IPS-NIHi7 (cell line): ENCODE measurements at regions not wholly inside any gene's neighbourhood (a gene's known extent, or its start where the extent isn't known, plus 50 kb on each side); places are given as distances from the start of the nearest gene placed in this dataset.

Experiments
- DNase-seq: peaks from one replicate; pipeline ENCODE4 v3.0.0; 2012; ENCODE audit warnings: mixed read lengths; ENCODE audit errors: extremely low spot score

DNA sequence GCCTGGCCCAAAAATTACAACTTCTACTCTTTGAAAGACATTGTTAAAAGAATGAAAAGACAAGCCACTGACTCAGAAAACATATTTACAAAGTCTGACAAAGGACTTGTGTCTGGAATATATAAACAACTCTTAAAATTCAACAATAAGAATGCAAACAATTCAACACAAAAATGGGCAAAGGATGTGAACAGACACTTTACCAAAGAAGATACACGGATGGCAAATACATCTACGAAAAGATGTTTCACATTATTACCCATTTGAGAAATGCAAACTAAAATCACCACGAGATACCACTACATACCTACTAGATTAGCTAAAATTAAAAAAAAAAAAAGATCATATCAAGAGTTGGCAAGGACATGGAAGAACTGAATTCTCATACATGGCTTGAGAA lies 80.8 kb upstream of the METRNL start:
- DNase-seq: no peak

DNA sequence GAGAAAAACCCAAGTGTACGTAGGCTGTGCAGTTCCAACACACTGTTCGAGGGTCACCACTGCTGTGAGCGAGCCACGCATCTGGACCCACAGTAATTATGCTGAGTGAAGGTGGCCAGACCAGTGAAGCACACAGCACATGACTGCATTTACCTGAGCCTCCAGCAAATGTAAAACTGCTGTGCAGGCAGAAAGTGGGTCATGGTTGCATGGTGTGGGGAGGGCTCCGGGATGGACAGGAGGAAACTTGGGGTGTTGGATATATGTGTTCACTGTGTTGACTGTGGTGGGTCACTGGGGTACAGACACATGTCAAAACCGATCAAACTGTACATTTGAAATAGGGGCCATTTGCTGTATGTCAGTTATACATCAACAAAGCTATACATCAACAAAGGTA lies 78.7 kb upstream of the METRNL start:
- peak; percentile 1 for DNase-seq

DNA sequence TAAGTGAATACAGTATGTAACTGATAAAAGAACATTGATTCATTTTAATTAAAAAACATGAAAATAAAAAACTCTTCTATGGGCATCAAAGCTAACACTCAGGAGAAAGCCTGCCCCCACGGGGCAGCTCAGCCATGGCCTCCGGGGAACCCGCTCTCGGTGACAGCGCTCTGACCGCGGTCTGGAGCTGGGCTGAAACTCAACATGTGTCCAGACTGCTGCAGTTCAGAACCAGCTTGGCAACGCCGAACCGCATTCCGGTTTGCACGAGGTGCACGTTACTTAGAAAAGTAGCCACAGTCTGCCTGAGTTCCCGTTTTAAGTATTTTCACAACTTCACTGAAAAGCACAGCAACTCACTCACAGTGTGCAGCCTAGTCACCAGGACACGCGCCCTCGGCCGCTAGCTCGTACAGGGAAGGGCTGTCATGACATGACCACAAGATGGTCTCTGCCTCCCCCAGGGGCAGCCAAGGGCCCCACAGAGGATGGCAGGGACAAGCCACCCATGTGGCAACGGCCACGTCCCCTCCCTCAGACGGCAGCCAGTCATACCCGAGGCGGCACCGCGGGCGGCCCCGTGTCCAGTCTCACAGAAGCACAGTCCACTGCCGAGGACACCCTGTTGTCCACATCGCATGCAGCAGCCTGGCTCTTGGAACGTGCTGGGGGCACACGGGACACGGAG lies 77.1 kb upstream of the METRNL start:
- peak; percentile 6 for DNase-seq

DNA sequence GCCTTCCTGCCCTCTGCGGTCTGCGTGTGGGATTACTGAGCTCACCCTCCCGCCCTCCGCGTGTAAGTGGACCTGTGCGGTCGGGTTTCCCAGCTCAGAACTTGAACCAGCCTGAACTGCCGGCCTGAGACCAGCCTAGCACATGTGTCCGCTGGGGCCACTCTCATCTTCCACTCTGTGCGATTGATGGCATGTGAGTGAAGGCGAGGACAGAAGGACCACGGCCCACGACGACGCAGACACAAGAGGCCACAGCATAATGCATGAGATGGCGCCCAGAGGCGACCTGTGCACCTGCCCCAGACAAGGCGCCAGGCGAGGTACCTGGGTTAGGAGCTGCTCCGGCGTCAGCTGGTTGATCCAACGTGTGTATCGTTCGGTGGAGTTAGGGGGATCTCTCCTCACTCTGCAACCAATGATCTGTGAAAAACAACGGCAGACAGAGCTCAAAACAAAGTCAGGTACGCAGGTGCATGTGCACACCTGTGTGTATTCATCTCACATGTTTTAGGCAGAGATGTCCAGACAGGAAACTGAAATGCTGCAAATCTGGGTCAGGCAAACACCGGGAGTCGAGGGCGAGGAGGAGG lies 74.5 kb upstream of the METRNL start:
- DNase-seq: peak; percentile 7

DNA sequence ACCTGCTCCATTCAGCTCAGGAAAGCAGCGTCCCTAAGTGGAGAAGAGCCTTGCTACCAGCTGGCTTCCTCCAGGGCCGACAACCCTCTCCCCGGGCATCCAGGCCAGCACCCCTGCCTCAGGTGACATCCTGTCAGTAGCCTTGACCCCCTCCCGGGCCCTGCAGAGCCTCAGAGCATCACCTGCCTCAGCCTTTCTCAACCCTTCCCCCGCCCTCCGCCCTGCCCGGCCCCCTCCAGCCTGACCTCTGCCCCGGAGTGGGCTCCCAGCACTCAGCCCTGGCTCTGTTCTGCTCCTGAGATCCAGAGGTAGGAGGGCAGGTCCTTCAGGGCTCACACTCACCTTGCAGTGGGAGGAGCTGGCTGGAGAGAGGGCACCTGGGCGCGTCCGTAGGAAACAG lies 73.8 kb upstream of the METRNL start:
- peak; percentile 7 for DNase-seq

DNA sequence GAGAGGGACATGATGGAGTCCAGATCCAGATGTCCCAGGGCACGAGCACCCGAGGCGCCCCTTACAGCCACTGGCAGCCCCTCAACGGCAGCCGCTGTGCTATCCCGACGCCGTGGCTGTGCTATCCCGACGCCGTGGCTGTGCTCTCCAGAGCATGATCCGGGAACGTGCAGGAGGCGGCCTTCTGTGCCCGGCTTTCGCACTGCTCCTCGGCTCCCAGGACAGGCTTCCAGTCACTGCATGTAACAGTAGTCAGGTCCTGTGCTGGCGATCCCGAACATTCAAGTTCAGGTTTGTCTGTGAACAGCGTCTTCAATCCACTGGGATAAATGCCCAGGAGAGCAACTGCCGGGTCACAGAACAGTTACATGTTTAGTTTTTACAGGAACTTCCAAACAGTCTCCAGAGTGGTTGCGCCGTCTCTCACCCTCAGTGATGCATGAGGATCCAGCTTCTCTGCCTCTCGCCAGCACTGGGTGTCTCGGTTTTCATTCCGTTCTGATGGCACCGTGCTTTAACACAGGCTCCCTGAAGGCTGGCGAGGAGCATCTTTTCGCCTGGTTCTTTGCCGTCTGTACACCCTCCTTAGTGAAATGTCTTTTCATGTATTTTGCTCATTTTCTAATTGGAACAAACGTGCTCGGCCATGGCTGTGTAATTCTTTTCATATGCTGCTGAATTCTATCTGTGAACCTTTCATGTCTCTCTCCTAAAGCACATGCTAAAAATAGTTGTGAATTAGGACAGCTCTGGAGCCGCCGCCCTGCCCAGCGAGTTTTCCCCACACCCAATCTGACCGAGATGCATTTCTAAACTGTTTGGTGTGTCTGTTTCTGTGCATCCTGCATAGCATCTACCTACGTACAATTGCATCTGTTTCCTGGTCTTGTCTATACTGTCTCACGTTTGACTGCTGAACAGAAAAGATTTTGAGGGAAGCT lies 72.6 kb upstream of the METRNL start:
- peak; percentile 7 for DNase-seq

DNA sequence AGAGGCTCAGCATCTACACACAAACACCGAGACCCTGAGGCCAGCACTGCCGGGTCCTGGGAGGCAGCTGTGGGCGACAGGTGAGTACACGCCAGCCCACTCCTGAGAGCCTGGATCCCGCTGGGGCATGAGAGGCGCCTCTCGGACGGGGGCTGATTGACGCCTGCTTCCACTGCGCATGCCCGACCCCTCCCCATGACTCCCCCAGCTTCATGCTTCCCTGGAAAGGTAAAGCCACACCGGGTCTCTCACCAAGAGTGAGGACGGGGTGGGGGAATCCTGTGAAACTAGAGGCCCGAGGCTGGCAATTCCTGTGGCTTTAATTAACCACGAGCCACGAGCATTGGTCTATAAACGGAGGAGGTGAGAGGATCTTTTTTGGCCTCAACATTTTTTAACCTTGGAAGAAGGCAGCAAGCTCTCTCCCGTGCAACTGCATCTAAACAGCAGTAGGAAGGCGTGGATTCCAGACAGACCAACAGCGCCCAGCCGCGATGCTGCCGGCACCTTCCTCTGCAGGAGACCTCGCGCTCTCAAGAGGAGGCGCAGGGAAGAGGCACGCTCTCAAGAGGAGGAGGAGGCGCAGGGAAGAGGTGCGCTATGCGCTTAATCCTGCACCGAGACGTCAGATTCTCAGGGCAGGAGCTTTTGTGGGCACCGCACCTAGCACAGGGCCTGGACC lies 71.8 kb upstream of the METRNL start:
- peak; percentile 7 for DNase-seq

DNA sequence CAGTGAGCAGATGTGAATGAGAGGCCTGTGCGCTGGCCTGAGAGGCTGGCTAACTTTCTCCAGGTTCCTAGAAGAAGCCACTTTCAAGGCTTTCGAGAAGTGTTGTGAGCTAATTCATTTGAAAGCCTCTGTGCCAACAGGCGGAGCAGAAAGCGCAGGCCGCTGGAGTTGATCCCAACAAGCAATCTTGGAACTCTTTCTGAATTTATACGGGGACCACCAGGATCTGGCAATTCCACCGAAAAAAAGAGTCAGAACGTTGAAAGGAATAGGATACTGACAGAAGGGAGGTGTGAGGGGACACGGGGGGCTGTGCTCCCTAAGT lies 71.3 kb upstream of the METRNL start:
- DNase-seq: no peak

DNA sequence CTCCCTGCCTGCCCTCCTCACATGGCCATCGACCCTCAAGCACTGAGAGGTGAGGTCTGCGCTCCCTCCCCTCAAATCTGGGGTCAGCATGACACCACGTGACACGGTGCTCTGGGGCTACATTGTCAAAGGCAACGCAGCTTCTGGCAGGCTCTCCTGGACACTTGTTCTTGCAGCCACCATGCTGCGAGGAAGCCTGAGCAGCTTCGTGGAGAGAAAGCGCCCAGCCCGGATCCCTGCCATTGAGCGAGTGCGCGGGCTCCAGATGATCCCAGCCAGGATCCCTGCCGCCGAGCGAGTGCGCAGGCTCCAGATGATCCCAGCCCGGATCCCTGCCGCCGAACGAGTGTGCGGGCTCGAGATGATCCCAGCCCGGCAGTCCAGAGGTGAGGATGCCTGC lies 70.9 kb upstream of the METRNL start:
- peak; percentile 5 for DNase-seq

DNA sequence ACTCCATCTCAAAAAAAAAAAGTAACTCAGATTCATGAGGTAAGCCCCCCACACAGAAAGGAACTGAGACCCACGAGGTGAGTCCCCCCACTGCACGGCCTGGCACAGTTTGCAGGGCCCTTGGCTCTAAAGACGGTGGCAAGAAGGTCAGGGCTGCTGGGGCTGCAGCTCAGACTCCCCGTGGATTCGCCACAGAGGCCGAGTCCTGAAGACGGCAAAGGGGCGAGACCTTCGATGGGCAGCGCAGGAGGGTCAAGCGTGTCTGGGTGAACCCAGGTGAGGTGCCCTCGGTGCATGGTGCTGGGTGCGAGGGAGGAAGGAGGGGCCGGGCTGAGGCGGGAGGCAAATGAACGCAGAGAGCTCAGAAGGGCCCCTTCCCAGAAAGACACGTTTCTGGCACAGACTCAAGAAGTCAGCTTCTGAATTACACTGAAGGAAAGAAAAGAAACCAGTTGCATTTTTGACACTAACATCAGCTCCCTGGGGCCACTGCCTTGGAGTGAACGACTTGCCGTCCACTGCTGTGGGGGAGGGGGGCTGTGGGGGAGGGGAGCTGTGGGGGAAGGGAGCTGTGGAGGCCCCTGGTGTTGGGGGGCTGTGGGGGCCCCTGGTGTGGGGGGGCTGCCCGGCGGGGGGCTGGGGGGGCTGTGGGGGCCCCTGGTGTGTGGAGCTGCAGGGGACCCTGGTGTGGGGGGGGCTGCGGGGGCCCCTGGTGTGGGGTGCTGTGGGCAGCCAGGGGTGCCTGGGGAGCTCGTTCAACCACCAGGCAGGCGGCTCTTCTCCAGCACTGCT lies 69.8 kb upstream of the METRNL start:
- peak; percentile 11 for DNase-seq

DNA sequence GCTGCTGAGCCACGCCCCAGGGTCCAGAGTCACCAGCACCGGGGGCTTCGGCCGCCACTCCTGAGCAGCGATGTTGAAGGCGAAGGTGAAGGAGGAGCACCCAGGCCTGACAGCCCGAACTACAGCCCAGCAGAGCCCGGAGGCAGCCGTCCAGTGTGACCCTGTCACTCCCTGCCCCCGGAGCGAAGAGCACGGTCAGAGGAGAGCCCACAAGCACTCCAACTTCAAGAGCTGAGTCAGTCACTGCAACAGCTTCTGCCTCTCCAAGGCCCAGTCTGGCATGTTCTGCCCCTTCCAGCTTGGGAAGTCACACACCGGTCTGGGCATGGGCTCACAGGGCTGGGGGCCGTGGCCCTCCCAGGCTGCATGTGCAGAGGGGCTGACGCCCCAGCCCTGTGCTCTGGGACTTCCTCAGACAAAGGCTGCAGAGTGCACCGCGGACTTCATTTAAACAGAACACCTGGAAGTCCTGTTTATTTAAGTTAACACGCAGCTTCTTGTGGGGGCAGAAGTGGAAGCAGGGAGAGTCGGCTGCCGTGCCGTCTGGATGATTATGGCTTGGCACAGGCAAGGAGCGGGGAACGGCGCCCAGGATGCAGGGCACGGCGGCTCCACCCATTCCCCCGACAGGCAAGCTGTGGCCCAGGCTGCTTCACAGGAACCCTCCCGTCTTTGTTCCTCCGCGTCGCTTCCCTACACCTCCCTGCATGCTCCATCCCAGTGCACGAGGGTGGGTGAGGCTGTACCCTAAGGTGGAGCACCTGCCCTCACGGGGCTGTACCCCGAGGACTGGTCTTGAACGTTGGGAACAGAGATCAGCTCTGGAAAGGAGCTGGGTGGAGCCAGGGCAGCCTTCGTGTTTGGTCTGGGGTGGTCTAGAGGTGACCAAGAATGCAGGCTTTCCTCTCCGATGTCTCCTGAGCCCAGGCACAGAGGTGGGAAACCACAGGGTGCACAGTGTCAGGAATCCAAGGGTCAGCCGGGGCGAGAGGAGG lies 68.9 kb upstream of the METRNL start:
- peak; percentile 28 for DNase-seq

DNA sequence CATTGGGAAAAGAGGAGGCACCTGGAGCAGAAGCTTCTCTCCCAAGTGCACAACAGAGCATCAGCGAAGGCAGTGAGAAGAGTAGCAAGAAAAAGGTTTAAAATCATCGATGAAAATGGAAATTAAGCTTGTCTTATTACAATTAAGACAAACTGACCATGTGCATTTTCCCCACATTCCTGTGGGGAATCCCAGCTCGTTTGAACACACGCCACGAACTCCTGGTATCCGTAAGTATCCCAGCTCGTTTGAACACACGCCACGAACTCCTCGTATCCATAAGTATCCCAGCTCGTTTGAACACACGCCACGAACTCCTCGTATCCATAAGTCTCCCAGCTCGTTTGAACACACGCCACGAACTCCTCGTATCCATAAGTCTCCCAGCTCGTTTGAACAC lies 67.7 kb upstream of the METRNL start:
- DNase-seq: peak; percentile 3

DNA sequence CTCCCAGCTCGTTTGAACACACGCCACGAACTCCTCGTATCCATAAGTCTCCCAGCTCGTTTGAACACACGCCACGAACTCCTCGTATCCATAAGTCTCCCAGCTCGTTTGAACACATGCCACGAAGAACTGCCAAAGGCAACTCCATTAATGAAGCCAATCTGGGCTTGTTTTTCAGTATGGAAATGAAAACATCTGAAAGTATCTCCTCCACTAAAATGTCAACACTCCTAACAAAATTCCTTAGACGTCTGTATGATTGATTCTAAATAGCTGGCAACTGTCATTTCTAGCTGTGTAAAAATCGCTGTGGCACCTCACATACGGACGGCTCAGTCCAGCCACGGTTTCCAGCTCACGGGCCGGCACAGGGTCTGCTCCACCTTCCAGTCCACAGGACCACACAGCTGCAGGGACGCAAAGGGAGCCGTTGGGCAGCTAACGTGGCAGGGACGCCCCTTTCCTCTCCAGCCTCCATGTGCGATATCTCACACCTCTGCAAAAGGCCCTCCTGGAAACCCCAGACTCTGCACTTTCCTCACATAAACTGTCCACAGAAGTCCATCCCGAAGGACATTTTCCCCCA lies 67.1 kb upstream of the METRNL start:
- no peak for DNase-seq

DNA sequence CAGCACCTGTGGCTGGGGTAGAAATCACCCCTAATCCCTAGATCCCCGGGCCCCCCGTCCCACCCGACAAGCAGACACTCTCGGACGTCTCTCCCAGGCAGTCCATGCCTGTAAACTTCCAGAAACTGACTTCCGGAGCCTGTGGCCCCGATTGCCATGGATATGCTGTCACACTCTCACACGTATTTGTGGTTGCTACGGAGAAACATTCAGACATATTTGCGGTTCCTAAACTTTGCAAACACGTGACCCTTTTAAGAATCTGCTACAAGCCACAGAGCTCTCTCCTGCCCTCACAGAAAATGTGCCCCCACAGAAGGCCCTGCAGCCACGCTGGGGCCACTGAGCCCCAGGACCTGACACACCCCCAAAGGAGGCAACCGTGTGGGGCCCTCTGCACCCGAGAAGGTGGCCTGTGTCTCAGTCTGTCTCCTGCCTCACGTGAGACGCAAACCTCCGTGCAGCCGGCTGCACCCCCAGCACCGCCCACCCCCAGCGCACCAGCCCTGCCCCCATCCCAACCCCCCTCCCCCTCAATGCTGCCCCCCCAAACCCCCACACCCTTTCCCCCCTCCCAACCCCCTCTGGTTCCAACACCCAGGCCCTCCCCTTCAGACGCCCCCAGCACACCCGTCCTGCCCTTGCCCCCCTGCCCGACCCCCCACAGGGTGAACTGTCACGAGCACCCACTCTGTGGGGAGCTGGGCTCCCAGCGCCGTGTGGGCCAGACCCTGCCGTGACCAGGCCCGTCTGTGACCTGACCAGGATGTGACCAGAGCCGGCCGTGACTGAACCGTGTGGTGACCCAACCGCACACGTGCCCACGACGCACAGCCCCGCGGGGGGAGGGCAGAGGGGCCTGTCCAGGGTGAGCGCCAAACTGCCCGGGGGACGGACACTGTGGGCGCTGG lies 66.3 kb upstream of the METRNL start:
- DNase-seq: no peak

DNA sequence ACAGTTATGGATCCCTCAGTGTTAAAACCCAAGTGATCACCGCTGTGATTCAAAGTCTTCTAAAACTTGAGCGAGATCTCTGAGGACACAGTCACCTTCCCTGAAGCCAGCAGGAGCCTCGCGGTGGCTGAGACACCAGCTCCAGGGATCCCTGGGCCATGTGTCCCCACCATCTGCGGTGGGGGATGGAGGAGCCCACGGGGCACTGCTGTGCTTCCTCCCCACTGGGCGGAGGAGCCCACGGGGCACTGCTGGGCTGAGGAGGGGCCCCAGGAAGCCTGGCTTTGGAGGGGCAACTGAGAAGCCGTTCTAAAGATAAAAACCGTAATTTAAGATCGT lies 65.7 kb upstream of the METRNL start:
- DNase-seq: no peak

DNA sequence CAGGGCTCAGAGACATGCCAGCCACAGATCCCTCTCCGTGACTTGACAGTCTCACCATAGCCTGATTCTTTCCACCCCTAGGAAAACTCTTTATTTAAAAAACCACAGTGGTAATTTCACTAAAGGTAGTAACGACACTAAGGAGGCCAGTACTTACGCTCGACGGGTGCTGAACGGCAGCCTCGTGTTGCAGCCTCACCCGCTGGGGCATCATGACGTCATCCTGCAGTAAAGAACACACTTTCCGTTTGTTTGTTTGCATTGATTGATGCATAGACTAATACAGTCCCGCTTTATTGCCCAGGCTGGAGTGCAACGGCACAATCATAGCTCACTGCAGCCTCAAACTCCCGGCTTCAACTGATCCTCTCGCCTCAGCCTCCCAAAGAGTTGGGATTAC lies 65.1 kb upstream of the METRNL start:
- DNase-seq: no peak

DNA sequence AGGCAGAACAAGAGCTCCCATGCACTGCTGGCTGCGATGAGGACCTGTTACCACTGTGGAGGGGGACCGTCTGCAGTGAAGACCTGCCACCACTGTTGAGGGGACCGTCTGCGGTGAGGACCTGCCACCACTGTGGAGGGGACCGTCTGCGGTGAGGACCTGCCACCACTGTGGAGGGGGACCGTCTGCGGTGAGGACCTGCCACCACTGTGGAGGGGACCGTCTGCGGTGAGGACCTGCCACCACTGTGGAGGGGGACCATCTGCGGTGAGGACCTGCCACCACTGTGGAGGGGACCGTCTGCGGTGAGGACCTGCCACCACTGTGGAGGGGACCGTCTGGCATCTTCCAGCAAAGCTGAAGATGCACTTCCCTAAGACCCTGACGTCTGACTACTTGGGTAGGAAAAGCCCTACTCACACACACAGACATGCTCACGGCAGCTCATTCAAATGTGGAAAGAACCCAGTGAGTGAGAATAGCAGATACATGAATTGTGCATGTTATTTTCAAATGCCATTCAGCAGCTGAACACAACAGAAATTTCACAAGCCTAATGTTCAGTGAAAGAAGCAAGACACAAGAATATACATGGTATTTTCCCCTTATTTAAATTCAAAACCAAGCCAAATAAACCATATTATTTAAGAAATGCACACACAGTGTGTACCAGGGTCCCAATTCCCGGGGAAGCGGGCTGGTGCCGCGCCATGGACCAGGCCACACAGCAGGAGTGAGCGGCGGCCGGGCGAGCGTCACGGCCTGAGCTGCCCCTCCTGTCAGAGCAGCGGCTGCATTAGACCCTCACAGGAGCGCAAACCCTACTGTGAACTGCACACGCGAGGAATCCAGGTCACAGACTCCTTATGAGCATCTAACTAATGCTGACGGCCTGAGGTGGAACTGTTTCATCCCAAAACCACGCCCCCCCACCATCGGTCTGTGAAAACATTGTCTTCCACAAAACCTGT lies 64.2 kb upstream of the METRNL start:
- no peak for DNase-seq
